DMS153 (cell line): ENCODE measurements at regions not wholly inside any gene's neighbourhood (a gene's known extent, or its start where the extent isn't known, plus 50 kb on each side); places are given as distances from the start of the nearest gene placed in this dataset.

Experiments used
- DNase-seq: peaks from one replicate; lab custom pipeline; 2025; lab: John Stamatoyannopoulos, UW

DNA sequence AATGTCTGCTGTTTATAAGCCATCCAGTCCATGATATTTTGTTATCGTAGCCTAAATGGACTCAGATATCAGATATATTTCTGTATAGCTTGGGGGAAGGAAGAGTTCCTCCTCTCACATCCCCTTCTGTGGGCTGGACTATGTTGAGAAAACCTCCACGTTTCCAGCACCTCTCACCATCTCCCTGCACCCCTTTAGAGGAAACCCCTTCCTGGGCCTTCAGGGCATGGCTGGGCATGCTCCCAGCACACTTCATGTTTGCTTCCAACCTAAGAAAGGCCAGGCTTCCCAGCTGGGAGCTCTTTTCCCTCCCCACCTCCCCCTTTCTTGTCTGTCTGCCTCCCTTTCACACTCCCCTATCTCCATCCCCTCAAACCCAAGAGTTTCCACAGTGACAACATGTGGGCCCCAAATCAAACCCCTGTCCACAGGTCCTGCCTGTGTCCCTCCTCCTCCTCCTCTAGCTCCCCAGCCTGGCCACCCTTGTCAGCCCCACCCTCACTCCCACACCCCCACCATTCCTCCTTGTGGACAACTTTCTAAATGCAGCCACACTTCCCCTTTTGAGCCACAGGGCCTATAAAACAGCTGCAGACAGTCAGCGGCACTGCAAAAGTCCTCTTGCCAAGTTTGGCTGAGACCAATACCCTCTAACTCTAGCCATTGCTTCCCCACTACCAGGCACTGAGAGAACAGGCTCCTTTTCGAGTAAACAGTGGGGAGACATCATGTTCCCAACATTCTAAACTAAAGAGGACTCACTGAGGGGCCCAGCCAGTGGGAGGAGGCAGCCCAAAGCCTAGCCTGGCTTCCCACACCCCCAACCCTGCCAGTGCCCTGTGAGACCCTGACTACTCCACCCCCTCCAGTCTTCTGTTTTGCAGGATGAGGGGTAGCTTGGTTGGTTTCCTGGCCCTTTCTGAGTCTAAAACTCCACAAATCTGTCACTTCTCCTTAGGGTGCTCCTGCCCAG, 120.5 kb downstream of the ZFP36L2 start:
- no peak for DNase-seq

DNA sequence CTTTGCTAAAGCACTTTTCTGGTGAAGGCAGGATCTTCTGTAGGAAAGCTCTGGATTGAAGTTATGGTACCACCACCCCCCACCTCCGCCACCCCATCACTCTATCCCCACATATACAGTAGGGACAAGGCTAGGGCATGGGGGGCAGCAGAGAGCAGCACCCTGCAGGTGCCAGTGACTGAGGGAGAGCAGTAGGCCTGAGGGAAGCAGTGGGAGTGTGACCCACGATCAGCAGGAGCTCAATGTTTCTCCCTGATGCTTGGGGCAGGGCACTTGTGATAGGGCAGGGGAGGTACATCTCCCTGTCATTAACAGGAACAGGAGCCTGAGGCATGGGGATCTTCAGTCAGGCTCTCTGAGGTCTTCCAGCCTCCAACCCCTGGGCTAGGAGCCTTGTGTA, 121.6 kb downstream of the ZFP36L2 start:
- no peak for DNase-seq

DNA sequence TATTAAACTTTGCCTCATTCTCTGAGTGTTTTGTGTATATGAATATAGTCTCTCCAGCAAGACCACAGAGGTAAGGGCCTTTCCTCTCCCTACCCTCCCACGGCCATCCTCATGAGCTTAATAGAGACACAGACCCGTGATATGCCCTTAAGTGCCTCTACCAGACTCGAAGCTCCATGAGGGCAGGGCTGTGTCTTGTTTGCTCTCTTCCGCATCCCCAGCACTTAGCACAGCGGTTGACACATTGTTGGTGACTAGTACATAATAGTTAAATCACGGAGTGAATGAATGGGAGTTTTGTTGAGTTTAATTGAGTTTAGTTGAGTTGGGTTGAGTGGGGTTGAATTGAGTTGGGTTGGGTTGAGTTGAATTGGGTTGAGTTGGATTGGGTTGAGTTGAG, 122.3 kb downstream of the ZFP36L2 start:
- DNase-seq, result no peak

GRCh38 chr2:43103093-43103404, 123.4 kb downstream of the ZFP36L2 start:
- no peak for DNase-seq

GRCh38 chr2:43102366-43103092, 123.9 kb downstream of the ZFP36L2 start:
- no peak for DNase-seq

DNA sequence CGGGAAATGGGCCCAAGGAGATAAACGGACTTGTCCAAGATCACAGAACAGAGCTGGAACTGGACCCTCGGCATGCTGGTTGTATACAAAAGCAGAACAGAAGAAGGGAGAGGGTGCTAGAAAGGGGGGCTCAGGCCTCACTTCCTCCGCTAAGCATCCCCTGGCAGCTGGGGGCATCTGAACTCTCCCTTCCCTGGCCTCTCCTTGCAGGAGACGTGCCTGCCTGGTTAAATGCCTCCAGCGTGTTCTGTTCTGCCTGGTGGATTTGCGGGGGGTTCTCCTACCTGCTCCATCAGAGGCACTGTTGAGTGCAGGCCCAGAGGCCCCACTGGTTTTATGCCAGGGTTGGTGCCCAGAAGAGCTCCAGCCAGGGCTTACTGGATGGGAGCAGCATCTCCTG, 124.7 kb downstream of the ZFP36L2 start:
- DNase-seq, result no peak

DNA sequence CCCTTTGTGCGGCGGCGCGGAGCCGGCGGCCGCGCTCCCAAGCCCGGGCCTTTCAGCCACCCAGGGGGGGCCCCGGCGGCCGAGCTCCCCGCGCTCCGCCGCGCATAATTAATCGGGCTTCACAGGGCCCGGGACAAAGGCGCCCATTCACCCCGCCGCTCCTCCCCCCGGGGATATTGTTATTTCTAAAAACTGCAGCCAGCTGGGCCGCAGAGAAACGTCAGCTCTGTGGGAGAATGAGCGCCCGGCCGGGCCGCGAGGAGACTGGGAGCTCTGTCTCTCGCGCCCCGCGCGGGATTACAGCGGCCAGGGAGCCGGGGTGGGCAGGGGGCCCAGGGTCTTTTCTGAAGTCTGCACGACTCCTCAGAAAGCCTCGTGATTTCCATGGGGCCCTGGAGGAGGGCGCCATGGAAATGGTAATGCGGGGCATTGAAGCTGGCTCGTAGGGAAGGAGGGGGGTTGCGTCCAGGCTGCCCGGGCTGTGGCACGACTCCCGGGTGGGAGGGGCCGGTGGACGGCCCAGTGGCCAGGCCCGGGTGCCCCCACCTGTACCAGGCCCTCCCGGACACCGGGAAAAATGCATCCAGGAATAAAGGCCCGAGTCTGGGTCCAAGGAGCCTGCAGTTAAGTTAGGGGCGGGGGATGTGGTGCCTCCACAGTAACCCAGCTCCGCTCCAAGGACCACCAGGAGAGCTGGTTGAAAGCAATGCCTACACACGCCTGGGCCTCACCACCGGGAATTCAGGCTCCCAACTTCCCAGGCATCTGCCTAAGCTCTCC, 125.3 kb downstream of the ZFP36L2 start:
- DNase-seq, result no peak

- DNase-seq, result no peak
Measured at GRCh38 chr2:43100362-43100882, 126.0 kb downstream of the ZFP36L2 start.

DNA sequence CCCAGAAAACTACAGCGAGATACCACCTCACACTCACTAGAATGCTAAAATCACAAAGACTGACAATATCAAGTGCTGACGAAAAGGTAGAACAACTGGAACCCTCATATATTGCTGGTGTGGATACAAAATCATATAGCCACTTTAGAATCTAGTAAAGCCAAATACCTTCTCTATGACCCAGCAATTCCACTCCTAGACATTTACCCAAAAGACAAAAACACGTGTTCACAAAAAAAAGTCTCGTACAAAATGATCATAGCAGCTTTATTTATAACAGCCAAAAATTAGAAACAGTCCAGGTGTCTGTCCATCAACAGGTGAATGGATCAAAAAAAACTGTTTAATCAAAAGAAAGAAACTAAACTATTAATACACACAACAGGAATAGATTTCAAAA, 126.6 kb downstream of the ZFP36L2 start:
- no peak for DNase-seq

DNA sequence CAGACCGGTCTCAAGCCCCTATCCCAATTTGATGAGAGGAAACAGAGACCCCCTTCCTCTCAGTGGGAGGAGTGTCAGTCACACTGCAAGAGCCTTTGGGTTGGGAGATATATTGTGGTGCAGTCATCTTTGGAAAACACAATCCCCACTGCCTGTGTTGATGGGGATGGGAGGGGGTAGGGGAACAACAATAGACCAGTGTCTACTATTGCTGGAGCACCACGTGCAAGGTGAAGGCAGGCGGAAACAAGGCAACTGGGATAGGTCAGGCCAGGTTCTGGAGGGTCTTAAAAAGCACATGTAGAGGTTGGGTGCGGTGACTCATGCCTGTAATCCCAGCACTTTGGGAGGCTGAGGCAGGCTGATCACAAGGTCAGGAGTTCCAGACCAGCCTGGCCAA, 127.9 kb downstream of the ZFP36L2 start:
- DNase-seq, result no peak

- no peak for DNase-seq
Measured at GRCh38 chr2:43097644-43098408, 128.6 kb downstream of the ZFP36L2 start.

GRCh38 chr2:43095533-43096295, 130.7 kb downstream of the ZFP36L2 start:
- no peak for DNase-seq

DNA sequence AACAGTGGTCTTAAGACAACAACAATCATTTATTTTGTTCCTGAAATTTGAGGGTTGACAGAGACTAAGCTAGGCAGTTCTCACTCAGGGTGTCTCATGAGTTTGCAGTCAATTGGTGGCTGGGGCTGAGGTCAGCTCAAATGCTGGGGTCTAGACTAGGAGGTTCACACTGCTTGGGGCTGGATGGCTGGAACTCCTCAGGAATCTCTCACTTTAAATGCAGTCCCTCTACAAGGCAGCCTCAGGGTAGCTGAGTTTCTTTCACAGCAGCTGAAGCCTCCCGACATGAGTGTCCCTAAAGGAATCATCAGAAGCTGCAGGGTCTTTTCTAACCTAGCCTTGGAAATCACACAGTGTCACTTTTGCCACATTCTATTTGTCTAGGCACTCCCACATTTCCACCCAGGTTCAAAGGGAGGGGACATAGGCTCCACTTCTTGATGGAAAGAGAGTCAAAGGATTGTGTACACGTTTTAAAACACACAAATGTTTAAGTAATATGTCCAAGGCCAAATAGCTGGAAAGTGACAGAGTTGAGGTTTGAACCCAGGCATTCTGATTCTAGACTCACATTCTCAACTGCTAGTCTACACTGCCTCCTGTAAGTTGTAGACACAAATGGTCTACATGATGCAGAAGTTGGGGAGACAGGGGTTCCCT, 133.8 kb downstream of the ZFP36L2 start:
- no peak for DNase-seq

- DNase-seq, result no peak
Measured at GRCh38 chr2:43090317-43090716, 136.1 kb downstream of the ZFP36L2 start.

DNA sequence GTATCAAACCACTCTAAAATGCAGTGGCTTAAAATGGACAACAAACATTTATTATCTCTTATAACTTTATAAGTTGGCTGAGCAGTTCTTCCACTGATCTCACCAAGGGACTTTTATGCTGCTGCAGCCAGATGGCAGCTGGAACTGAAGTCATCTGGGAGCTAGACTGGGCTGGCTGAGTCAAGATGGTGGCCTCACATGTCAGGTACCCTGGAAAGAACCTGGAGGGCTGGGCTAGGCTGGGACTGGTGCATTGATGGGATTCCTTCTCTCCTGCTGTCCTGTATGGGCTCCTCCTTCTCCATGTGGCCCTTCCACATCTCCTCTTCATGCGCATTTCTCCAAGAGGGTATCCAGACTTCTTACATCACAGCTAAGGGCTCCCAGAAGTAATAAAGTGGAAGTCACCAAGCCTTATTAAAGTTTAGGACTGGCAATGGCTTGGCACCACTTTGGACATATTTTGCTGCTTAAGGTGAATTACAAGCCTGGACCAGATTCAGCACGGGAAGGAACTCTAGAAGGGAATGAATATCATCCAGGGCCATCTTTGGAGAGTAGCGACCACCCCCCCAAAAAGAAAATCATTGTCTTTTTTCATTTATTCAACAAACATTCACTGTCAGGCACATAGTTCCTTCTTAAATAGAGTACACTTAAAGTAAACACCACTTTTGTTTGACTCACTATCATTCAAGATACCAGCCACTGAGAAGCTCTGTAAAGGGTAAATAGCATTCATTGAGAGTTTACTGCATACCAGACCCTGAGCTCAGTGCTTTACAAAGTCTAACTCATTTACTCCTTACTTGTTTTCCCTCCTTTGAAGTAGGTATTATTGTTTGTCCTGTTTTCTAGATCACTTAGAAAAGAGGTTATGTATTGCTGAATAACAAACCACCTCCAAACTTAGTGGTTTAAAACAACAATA, 138.0 kb downstream of the ZFP36L2 start:
- DNase-seq, result no peak

- DNase-seq, result no peak
Measured at GRCh38 chr2:43087413-43087812, 139.0 kb downstream of the ZFP36L2 start.

GRCh38 chr2:43086451-43087221, 139.8 kb downstream of the ZFP36L2 start:
- DNase-seq, result no peak

GRCh38 chr2:43085929-43086328, 140.5 kb downstream of the ZFP36L2 start:
- no peak for DNase-seq
